ENCODE measurements at regions not wholly inside any gene's neighbourhood (a gene's known extent, or its start where the extent isn't known, plus 50 kb on each side); places are given as distances from the start of the nearest gene placed in this dataset.

GRCh38 chr7:65251851-65252620 is 121.6 kb upstream of the ZNF92 start:
- TF ChIP-seq GLIS3 (CRISPR knock-in tag; IDR thresholded peaks at IDR 0.05) = no peak
- TF ChIP-seq RARB (CRISPR knock-in tag; IDR thresholded peaks at IDR 0.05) = no peak
- no peak for TF ChIP-seq ZFP3 (CRISPR knock-in tag; IDR thresholded peaks at IDR 0.05)
- no peak for TF ChIP-seq ZNF565 (CRISPR knock-in tag; conservative IDR thresholded peaks at IDR 0.05; ENCODE audit: low read depth)
- no peak for TF ChIP-seq ZNF8 (CRISPR knock-in tag; IDR thresholded peaks at IDR 0.05)
- TF ChIP-seq ESRRG (CRISPR knock-in tag; IDR thresholded peaks at IDR 0.05) = no peak
- TF ChIP-seq TOX (CRISPR knock-in tag; IDR thresholded peaks at IDR 0.05; ENCODE audit: borderline replicate concordance) = no peak
- TF ChIP-seq ZFP30 (CRISPR knock-in tag; IDR thresholded peaks at IDR 0.05) = no peak
- TF ChIP-seq TCF4 (CRISPR knock-in tag; IDR thresholded peaks at IDR 0.05; ENCODE audit: borderline replicate concordance) = peak; percentile 24; the same call in 1 of the 2 replicates

Measured in SK-N-SH treated with all-trans-retinoic acid at 6 μM for 48 hours (cell line).